ENCODE measurements at regions not wholly inside any gene's neighbourhood (a gene's known extent, or its start where the extent isn't known, plus 50 kb on each side); places are given as distances from the start of the nearest gene placed in this dataset.
"Not testable (repeated sequence)": the region's sequence is repeated elsewhere in the genome, so short reads cannot be mapped to it uniquely, and the experiment has no call there.

DNA sequence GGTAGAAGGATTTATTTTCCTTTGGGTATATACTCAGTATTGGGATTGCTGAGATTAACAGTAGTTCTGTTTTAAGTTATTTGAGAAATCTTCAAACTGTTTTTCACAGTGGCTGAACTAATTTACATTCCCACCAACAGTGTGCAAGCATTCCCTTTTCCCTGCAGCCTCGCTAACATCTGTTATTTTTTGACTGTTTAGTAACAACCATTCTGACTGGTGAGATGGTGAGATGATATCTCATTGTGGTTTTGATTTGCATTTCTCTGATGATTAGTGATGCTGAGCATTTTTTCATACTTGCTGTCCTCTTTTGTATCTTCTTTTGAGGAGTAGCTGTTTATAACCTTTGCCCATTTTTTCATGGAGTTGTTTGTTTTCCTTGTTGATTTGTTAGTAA is 457.8 kb downstream of the TRAM1L1 start:
- H3K4me1 ChIP-seq (ENCODE audit: low read length) = no peaks in the 10 kb centered on the region
- H3K4me3 ChIP-seq (ENCODE audit: low read length) = no peak overlapping the region
- no peak overlapping the region for H3K4me2 ChIP-seq (ENCODE audit: low read depth, low read length)
- H3K79me2 ChIP-seq (ENCODE audit: low read length) = no peaks in the 10 kb centered on the region
- H3K36me3 ChIP-seq (replicated peaks; ENCODE audit: insufficient read depth, low read length) = no peaks in the 10 kb centered on the region
- TF ChIP-seq, protein P1, sequence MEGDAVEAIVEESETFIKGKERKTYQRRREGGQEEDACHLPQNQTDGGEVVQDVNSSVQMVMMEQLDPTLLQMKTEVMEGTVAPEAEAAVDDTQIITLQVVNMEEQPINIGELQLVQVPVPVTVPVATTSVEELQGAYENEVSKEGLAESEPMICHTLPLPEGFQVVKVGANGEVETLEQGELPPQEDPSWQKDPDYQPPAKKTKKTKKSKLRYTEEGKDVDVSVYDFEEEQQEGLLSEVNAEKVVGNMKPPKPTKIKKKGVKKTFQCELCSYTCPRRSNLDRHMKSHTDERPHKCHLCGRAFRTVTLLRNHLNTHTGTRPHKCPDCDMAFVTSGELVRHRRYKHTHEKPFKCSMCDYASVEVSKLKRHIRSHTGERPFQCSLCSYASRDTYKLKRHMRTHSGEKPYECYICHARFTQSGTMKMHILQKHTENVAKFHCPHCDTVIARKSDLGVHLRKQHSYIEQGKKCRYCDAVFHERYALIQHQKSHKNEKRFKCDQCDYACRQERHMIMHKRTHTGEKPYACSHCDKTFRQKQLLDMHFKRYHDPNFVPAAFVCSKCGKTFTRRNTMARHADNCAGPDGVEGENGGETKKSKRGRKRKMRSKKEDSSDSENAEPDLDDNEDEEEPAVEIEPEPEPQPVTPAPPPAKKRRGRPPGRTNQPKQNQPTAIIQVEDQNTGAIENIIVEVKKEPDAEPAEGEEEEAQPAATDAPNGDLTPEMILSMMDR (IDR thresholded peaks at IDR 0.05; ENCODE audit: low read length) = no peak
- no peak for TF ChIP-seq EZH2phosphoT487 (IDR thresholded peaks at IDR 0.05; ENCODE audit: low read length)
- no peak for TF ChIP-seq EZH2 (optimal IDR thresholded peaks at IDR 0.05; ENCODE audit: low read depth, low read length)
- no peaks in the 10 kb centered on the region for H3K27me3 ChIP-seq (replicated peaks; ENCODE audit: insufficient read depth, low read length)
- H3K9me2 ChIP-seq (replicated peaks; ENCODE audit: insufficient read depth, low read length) = no peaks in the 10 kb centered on the region
- no peak overlapping the region for H3K9ac ChIP-seq (ENCODE audit: low read length)
- H2AFZ ChIP-seq (ENCODE audit: low read length) = no peak overlapping the region
- H3F3A ChIP-seq (ENCODE audit: insufficient read depth, low read length) = no peaks in the 10 kb centered on the region
- no peak overlapping the region for H3K27ac ChIP-seq (ENCODE audit: low read length)
- H3K9me3 ChIP-seq (replicated peaks; ENCODE audit: insufficient read depth, low read length) = no peaks in the 10 kb centered on the region
- no peaks in the 10 kb centered on the region for H4K20me1 ChIP-seq (ENCODE audit: insufficient read depth, low read length)
- DNase-seq = no peak

DNA sequence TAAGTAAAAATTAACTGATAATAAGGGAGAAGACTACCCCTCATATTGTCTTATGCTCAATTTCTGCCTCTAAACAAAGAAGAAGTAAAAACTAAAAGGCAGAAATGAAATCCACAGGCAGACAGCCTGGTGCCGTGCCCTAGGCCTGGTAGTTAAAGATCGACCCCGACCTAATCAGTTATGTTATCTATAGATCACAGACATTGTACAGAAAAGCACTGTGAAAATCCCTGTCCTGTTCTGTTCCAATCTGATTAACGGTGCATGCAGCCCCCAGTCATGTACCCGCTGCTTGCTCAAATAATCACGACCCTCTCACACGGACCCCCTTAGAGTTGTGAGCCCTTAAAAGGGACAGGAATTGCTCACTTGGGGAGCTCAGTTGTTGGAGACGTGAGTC is 465.9 kb downstream of the TRAM1L1 start:
- DNase-seq; H3K4me1 ChIP-seq (ENCODE audit: low read length); H3K9me2 ChIP-seq (replicated peaks; ENCODE audit: insufficient read depth, low read length); H3K4me2 ChIP-seq (ENCODE audit: low read depth, low read length); H3K79me2 ChIP-seq (ENCODE audit: low read length); H3K36me3 ChIP-seq (replicated peaks; ENCODE audit: insufficient read depth, low read length); H3K9ac ChIP-seq (ENCODE audit: low read length); H3K27ac ChIP-seq (ENCODE audit: low read length); H3K9me3 ChIP-seq (replicated peaks; ENCODE audit: insufficient read depth, low read length); H4K20me1 ChIP-seq (ENCODE audit: insufficient read depth, low read length); H3K4me3 ChIP-seq (ENCODE audit: low read length); H2AFZ ChIP-seq (ENCODE audit: low read length); H3F3A ChIP-seq (ENCODE audit: insufficient read depth, low read length); H3K27me3 ChIP-seq (replicated peaks; ENCODE audit: insufficient read depth, low read length): not testable (repeated sequence)

DNA sequence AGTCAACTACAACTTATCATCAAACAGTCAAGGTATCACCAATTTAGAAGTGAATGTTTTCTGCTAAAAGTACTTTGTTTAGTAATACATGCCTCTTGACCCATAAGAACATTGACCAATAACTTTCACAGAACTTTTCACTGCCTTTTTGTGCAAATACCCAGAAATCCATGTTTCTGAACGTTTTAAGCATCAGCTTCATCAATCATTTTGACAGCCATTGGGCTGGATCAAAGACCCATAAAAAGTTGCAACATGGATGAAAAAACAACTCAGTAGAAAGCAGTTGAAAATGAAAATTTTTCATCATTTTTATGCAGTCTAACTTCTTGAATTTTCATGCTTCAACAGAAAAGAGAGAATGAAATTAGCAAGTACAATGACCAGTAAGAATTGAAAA is 466.7 kb downstream of the TRAM1L1 start:
- Histone ChIP-seq H2AFZ (ENCODE audit: low read length) (no peak overlapping the region), H3K4me2 (ENCODE audit: low read depth, low read length) (no peak overlapping the region), H3K9me3 (replicated peaks; ENCODE audit: insufficient read depth, low read length) (no peaks in the 10 kb centered on the region), H3K9me2 (replicated peaks; ENCODE audit: insufficient read depth, low read length) (no peaks in the 10 kb centered on the region), H3K79me2 (ENCODE audit: low read length) (no peaks in the 10 kb centered on the region), H4K20me1 (ENCODE audit: insufficient read depth, low read length) (no peaks in the 10 kb centered on the region), H3K9ac (ENCODE audit: low read length) (no peak overlapping the region), H3K36me3 (replicated peaks; ENCODE audit: insufficient read depth, low read length) (no peaks in the 10 kb centered on the region), H3K4me1 (ENCODE audit: low read length) (no peaks in the 10 kb centered on the region), H3K27ac (ENCODE audit: low read length) (no peak overlapping the region), H3K4me3 (ENCODE audit: low read length) (no peak overlapping the region), H3K27me3 (replicated peaks; ENCODE audit: insufficient read depth, low read length) (no peaks in the 10 kb centered on the region), H3F3A (ENCODE audit: insufficient read depth, low read length) (no peaks in the 10 kb centered on the region)
- no peak for TF ChIP-seq EZH2phosphoT487 (IDR thresholded peaks at IDR 0.05; ENCODE audit: low read length)
- no peak for TF ChIP-seq EZH2 (optimal IDR thresholded peaks at IDR 0.05; ENCODE audit: low read depth, low read length)
- TF ChIP-seq, protein P1 (IDR thresholded peaks at IDR 0.05; ENCODE audit: low read length) = no peak
- DNase-seq = no peak

DNA sequence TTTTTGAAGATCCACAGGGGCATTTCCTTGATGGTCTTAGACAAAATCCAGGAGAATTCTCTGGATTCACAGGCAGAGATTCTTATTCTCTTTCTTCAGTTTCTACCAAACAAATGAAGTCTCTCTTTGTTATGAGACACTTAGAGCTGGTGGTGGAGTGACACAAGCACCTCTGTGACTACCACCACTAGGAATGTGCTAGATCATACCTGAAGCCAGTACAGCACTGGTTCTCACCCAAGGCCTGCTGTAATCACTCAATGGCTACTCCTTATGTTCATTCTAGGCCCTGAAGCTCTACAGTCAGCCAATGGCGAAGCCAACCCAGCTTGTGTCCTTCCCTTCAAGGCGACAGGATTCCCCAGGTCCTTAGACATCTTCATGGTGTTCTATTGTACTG is 482.3 kb downstream of the TRAM1L1 start:
- Histone ChIP-seq H3K9ac (ENCODE audit: low read length) (no peak overlapping the region), H3K4me1 (ENCODE audit: low read length) (no peaks in the 10 kb centered on the region), H3K9me2 (replicated peaks; ENCODE audit: insufficient read depth, low read length) (no peaks in the 10 kb centered on the region), H2AFZ (ENCODE audit: low read length) (no peak overlapping the region), H3K27me3 (replicated peaks; ENCODE audit: insufficient read depth, low read length) (no peaks in the 10 kb centered on the region), H3F3A (ENCODE audit: insufficient read depth, low read length) (no peaks in the 10 kb centered on the region), H3K4me2 (ENCODE audit: low read depth, low read length) (no peak overlapping the region), H3K79me2 (ENCODE audit: low read length) (no peaks in the 10 kb centered on the region), H3K9me3 (replicated peaks; ENCODE audit: insufficient read depth, low read length) (no peaks in the 10 kb centered on the region), H3K36me3 (replicated peaks; ENCODE audit: insufficient read depth, low read length) (no peaks in the 10 kb centered on the region), H3K27ac (ENCODE audit: low read length) (no peak overlapping the region), H4K20me1 (ENCODE audit: insufficient read depth, low read length) (no peaks in the 10 kb centered on the region), H3K4me3 (ENCODE audit: low read length) (no peak overlapping the region)
- DNase-seq = no peak
- TF ChIP-seq EZH2 (optimal IDR thresholded peaks at IDR 0.05; ENCODE audit: low read depth, low read length) (no peak), EZH2phosphoT487 (IDR thresholded peaks at IDR 0.05; ENCODE audit: low read length) (no peak)
- TF ChIP-seq, protein P1 (IDR thresholded peaks at IDR 0.05; ENCODE audit: low read length) = no peak

All from MM.1S (cell line).